ENCODE measurements at regions not wholly inside any gene's neighbourhood (a gene's known extent, or its start where the extent isn't known, plus 50 kb on each side); places are given as distances from the start of the nearest gene placed in this dataset.

DNA sequence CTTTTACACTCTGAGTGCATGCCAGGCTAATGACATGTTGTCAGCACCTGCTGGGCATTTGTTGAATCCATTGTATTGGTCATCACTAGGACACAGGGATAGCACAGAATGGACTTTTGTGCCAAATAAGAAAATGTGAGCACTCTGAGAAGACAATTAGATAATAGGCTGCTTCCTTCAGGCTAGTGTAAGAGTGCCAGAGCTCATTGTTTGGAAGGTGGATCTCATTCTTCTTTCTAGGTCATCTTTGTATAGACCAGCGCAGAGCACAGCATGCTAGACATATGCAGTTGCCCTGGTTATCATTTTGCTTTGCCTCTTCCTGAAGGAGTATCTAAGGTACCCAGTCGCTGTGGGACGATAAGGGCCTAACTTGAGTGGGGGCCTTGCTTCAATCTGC, 493.4 kb upstream of the COX7C start:
- DNase-seq (ENCODE audit: low read depth, low spot score) = no peak
- H3K4me3 Mint-ChIP-seq = no peak overlapping the region
- no peak overlapping the region for H3K27ac Mint-ChIP-seq (ENCODE audit: unreplicated experiment)
- no peaks in the 10 kb centered on the region for H3K36me3 Mint-ChIP-seq (ENCODE audit: low read depth)
- TF ChIP-seq, protein P1, sequence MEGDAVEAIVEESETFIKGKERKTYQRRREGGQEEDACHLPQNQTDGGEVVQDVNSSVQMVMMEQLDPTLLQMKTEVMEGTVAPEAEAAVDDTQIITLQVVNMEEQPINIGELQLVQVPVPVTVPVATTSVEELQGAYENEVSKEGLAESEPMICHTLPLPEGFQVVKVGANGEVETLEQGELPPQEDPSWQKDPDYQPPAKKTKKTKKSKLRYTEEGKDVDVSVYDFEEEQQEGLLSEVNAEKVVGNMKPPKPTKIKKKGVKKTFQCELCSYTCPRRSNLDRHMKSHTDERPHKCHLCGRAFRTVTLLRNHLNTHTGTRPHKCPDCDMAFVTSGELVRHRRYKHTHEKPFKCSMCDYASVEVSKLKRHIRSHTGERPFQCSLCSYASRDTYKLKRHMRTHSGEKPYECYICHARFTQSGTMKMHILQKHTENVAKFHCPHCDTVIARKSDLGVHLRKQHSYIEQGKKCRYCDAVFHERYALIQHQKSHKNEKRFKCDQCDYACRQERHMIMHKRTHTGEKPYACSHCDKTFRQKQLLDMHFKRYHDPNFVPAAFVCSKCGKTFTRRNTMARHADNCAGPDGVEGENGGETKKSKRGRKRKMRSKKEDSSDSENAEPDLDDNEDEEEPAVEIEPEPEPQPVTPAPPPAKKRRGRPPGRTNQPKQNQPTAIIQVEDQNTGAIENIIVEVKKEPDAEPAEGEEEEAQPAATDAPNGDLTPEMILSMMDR (conservative IDR thresholded peaks at IDR 0.05) = no peak
- H3K27me3 Mint-ChIP-seq (ENCODE audit: low read depth) = no peaks in the 10 kb centered on the region
- H3K9me3 Mint-ChIP-seq = no peaks in the 10 kb centered on the region
- peaks cover 7% of the 10 kb centered on the region for H3K4me1 Mint-ChIP-seq

DNA sequence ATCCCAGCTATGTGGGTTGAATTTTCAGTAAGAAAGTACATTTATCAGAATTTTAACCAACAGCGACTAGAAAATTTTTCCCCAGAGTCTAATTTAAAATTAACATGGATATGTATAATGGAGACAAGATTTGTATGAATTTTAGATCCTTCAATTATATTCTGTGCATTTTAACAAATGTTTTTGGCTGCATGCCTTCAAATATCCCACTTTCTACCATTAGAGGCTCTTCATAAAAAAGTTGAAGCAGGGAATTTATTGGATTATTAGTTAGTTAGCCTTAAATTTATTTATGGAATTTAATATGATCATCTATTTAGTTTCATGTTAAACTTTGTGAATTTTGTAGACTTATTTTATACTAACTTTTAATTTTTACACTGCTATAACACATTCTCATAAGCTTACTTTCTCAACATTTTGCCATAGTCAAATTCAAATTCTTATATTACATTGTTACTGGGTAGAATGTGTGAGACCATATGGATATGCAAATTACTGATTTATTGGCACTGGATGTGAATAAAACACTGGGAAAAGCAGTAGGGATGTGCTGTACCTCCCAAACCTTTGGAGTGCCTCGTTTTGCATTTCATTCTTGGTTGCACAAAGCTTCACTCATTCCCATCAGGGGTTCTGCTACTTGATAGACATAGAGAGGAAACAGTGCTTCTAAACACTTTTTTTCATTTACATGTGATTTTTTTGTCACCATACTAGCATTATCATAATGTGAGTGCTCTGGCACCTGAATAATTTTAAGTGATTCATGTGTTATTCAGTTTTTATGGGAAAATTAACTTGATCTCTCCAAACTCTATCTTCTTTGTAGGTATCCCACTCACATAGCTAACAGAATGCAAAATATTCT, 491.8 kb upstream of the COX7C start:
- H3K27me3 Mint-ChIP-seq (ENCODE audit: low read depth) = no peaks in the 10 kb centered on the region
- no peak overlapping the region for H3K27ac Mint-ChIP-seq (ENCODE audit: unreplicated experiment)
- H3K4me3 Mint-ChIP-seq = no peak overlapping the region
- TF ChIP-seq, protein P1 (conservative IDR thresholded peaks at IDR 0.05) = no peak
- no peaks in the 10 kb centered on the region for H3K36me3 Mint-ChIP-seq (ENCODE audit: low read depth)
- no peak for DNase-seq (ENCODE audit: low read depth, low spot score)
- H3K9me3 Mint-ChIP-seq = no peaks in the 10 kb centered on the region
- peaks cover 7% of the 10 kb centered on the region for H3K4me1 Mint-ChIP-seq

DNA sequence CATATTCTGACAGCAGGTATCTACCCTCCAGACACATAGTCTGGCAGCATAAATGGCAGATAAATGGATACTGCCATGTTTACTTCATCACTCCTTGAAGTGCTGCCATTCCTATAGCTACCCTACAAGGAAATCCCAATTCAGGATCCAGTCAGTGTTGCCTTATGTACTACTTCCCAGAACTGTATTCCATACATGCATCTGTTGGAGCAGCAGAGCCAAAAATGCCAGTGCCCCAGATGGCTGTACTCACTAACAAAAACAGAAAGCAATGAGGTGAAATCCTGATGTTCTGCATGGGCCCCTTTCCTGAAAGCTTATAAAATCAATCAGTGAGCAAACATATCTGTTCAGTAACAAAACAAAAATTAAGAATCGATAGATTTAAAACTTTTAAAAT, 490.0 kb upstream of the COX7C start:
- no peaks in the 10 kb centered on the region for H3K27me3 Mint-ChIP-seq (ENCODE audit: low read depth)
- peaks cover 7% of the 10 kb centered on the region for H3K4me1 Mint-ChIP-seq
- DNase-seq (ENCODE audit: low read depth, low spot score) = no peak
- no peaks in the 10 kb centered on the region for H3K36me3 Mint-ChIP-seq (ENCODE audit: low read depth)
- H3K9me3 Mint-ChIP-seq = no peaks in the 10 kb centered on the region
- TF ChIP-seq, protein P1 (conservative IDR thresholded peaks at IDR 0.05) = no peak
- no peak overlapping the region for H3K4me3 Mint-ChIP-seq
- H3K27ac Mint-ChIP-seq (ENCODE audit: unreplicated experiment) = no peak overlapping the region

DNA sequence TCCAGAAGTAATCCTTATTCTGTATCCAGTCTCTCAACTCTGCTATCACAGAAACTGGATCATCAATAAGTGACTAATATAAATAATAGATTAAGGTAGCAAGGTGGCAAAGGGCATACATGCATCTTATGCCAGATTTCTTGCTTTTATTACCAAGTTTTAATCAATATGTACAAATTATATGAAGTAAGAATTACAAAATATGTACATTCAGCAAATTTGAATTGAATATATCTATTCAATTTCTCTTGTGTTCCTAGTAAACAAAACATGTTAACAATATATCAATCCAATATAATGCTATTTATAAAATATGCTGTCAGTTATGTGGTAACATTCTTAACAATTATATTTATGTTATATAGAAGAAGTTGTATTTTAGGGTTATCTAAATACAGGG, 488.7 kb upstream of the COX7C start:
- Mint-ChIP-seq H3K27me3 (ENCODE audit: low read depth) (no peaks in the 10 kb centered on the region), H3K36me3 (ENCODE audit: low read depth) (no peaks in the 10 kb centered on the region), H3K4me1 (peaks cover 7% of the 10 kb centered on the region), H3K4me3 (no peak overlapping the region), H3K27ac (ENCODE audit: unreplicated experiment) (no peak overlapping the region), H3K9me3 (no peaks in the 10 kb centered on the region)
- DNase-seq (ENCODE audit: low read depth, low spot score) = no peak
- TF ChIP-seq, protein P1 (conservative IDR thresholded peaks at IDR 0.05) = no peak

DNA sequence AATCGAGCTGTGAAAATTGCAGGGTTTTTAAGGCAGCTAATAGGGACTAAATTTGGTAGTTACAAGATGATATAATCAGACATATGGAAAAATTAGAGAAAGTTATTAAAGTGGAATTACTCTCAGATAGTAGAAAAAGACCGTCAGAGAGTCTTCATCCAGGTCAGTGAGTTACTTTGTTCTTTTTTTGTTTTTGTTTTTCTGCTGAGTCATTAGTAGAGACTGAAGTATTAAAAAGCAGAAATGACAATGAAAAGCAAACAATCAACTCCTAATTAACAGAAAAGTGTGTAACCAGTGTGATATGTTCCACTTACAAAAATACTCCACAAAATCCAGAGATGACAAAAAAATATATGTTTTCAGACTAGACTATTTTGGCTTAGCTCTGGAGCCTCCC, 480.4 kb upstream of the COX7C start:
- no peaks in the 10 kb centered on the region for H3K4me1 Mint-ChIP-seq
- TF ChIP-seq, protein P1 (conservative IDR thresholded peaks at IDR 0.05) = no peak
- no peaks in the 10 kb centered on the region for H3K27me3 Mint-ChIP-seq (ENCODE audit: low read depth)
- no peak overlapping the region for H3K4me3 Mint-ChIP-seq
- no peak for DNase-seq (ENCODE audit: low read depth, low spot score)
- no peaks in the 10 kb centered on the region for H3K36me3 Mint-ChIP-seq (ENCODE audit: low read depth)
- no peaks in the 10 kb centered on the region for H3K9me3 Mint-ChIP-seq
- H3K27ac Mint-ChIP-seq (ENCODE audit: unreplicated experiment) = no peak overlapping the region
